A549 (cell line): ENCODE measurements at regions not wholly inside any gene's neighbourhood (a gene's known extent, or its start where the extent isn't known, plus 50 kb on each side); places are given as distances from the start of the nearest gene placed in this dataset.

Experiments
- ATAC-seq, 2 experiments: fragments of 200-7000 bp in 1 of 2; fragments of >200 bp in 1 of 2; cut with Nextera tagmentation in 1 of 2; cut with Tn5 transposase in 1 of 2; 3 replicates each; pipeline versions ENCODE4 v1.8.0 to v1.9.1; 2018 to 2020; ENCODE audit warnings: mild to moderate bottlenecking in 1 of 2, moderate library complexity in 1 of 2
- CTCF ChIA-PET: fragments of 300-600 bp; sonication (Branson Sonifier 250); formaldehyde crosslinking; extraction: SDS; loops from one replicate; lab custom pipeline; 2021; ENCODE audit warnings: antibody characterized with exemption, inconsistent platforms; lab: Yijun Ruan, JAX
- POLR2A ChIA-PET: fragments of 350-600 bp; formaldehyde crosslinking; extraction: SDS; loops from one replicate; lab custom pipeline; 2021; ENCODE audit warnings: antibody characterized with exemption, inconsistent platforms; lab: Yijun Ruan, JAX
- DNase-seq, 2 experiments: peaks; one replicate each; pipeline versions ENCODE4 v3.0.0 to v3.0.0-alpha.2; 2011 to 2016; ENCODE audit warnings: low read depth in 1 of 2, low spot score in 1 of 2
- FAIRE-seq: peaks from 2 replicates; lab custom pipeline; 2011; peaks lifted over from hg19 to GRCh38; lab: Jason Lieb, UNC
- H3K27ac ChIP-seq, 2 experiments: fragments of >200 bp; sonication (Bioruptor Twin); formaldehyde crosslinking; 3 replicates each; pipeline ENCODE4 v1.5.1; 2016 to 2017
- H3K4me1 ChIP-seq: fragments of >200 bp; sonication (Bioruptor Twin); formaldehyde crosslinking; 3 replicates; pipeline ENCODE4 v1.6.1; 2016
- H3K4me2 ChIP-seq: fragments of >200 bp; sonication (Bioruptor Twin); formaldehyde crosslinking; 3 replicates; pipeline ENCODE4 v1.6.1; 2016
- H3K4me3 ChIP-seq: fragments of >200 bp; sonication (Bioruptor Twin); formaldehyde crosslinking; 3 replicates; pipeline ENCODE4 v1.5.1; 2016
- H3K9me3 ChIP-seq: fragments of >200 bp; sonication (Bioruptor Twin); formaldehyde crosslinking; 3 replicates; pipeline ENCODE4 v1.6.1; 2016
- CBX8 ChIP-seq: fragments of 200-600 bp; sonication (generic); IDR thresholded peaks from 2 replicates; pipeline ENCODE4 v1.6.1; 2016
- CHD4 ChIP-seq: fragments of 200-600 bp; sonication (generic); IDR thresholded peaks from 2 replicates; pipeline ENCODE4 v1.6.1; 2016; ENCODE audit warnings: antibody characterized with exemption, mild to moderate bottlenecking, borderline replicate concordance
- EP300 ChIP-seq, 2 experiments: fragments of >200 bp; sonication (Bioruptor Twin); formaldehyde crosslinking; IDR thresholded peaks; 2 replicates in 1 of 2; 3 replicates in 1 of 2; pipeline ENCODE4 v1.6.1; 2016 to 2017
- FOSL2 ChIP-seq, 2 experiments: fragments of 450-650 bp in 1 of 2; fragments of >200 bp in 1 of 2; sonication (Bioruptor Twin) in 1 of 2; formaldehyde crosslinking; IDR thresholded peaks; 2 replicates each; pipeline versions ENCODE4 v1.5.0 to v1.6.1; 2016 to 2020; ENCODE audit warnings: mild to moderate bottlenecking in 1 of 2, moderate library complexity in 1 of 2
- FOXS1 ChIP-seq: fragments of 250-450 bp; sonication (Bioruptor Pico); IDR thresholded peaks from 2 replicates; pipeline ENCODE4 v1.5.0; 2020; ENCODE audit warnings: mild to moderate bottlenecking, moderate library complexity
- HOXB5 ChIP-seq: fragments of 250-450 bp; sonication (Bioruptor Pico); IDR thresholded peaks from 2 replicates; pipeline ENCODE4 v1.5.0; 2020; ENCODE audit warnings: mild to moderate bottlenecking, moderate library complexity
- JUN ChIP-seq, 2 experiments: fragments of >200 bp; sonication (Bioruptor Twin); formaldehyde crosslinking; IDR thresholded peaks; 2 replicates in 1 of 2; 3 replicates in 1 of 2; pipeline ENCODE4 v1.6.1; 2016 to 2017
- KDM1A ChIP-seq: fragments of 200-600 bp; sonication (generic); IDR thresholded peaks from 2 replicates; pipeline ENCODE4 v1.6.1; 2016; ENCODE audit warnings: low read depth, mild to moderate bottlenecking
- MAZ ChIP-seq: fragments of 150-350 bp; IDR thresholded peaks from 2 replicates; pipeline ENCODE4 v1.6.1; 2014; ENCODE audit warnings: antibody characterized with exemption, low read depth, low read length, borderline replicate concordance
- NFE2L2 ChIP-seq: fragments of 150-350 bp; conservative IDR thresholded peaks from 2 replicates; pipeline ENCODE4 v1.6.1; 2014; ENCODE audit warnings: low read length
- POLR2A ChIP-seq: IDR thresholded peaks from 2 replicates; pipeline ENCODE4 v1.6.1; 2012; ENCODE audit warnings: mild to moderate bottlenecking, low read length
- POLR2AphosphoS2 ChIP-seq: conservative IDR thresholded peaks from 2 replicates; pipeline ENCODE4 v1.6.1; 2012; ENCODE audit warnings: low read length, improper control_type of control experiment, inconsistent platforms
- RARB ChIP-seq: fragments of 250-450 bp; sonication (Bioruptor Pico); IDR thresholded peaks from 2 replicates; pipeline ENCODE4 v1.8.0; 2021; ENCODE audit warnings: mild to moderate bottlenecking, moderate library complexity
- RNF2 ChIP-seq: fragments of 200-600 bp; sonication (generic); IDR thresholded peaks from 2 replicates; pipeline ENCODE4 v1.6.1; 2016; ENCODE audit warnings: low read depth, mild to moderate bottlenecking, antibody characterized with exemption, moderate library complexity, borderline replicate concordance
- TP53 ChIP-seq: fragments of 250-450 bp; sonication (Bioruptor Pico); IDR thresholded peaks from 2 replicates; pipeline ENCODE4 v1.5.0; 2021; ENCODE audit warnings: mild to moderate bottlenecking, moderate library complexity
- ZFP36 ChIP-seq: fragments of 450-650 bp; IDR thresholded peaks from 2 replicates; pipeline ENCODE4 v1.6.1; 2014; ENCODE audit warnings: borderline replicate concordance; ENCODE audit not compliant: partially characterized antibody
- ZNF302 ChIP-seq: fragments of 250-450 bp; sonication (Bioruptor Pico); IDR thresholded peaks from 2 replicates; pipeline ENCODE4 v1.9.0; 2021; ENCODE audit warnings: inconsistent platforms, mild to moderate bottlenecking, moderate library complexity
- WGBS: methylation state at CpG from one replicate; pipeline ENCODE4 v1.1.6; 2017; ENCODE audit errors: missing lambda C conversion rate; 5-methylcytosine and 5-hydroxymethylcytosine counted together
- TF ChIP-seq, protein P1 (sequence below): IDR thresholded peaks from 2 replicates; pipeline ENCODE4 v1.6.1; 2012; ENCODE audit warnings: low read depth, borderline replicate concordance
- TF ChIP-seq, protein P2 (sequence below): fragments of >200 bp; sonication (Bioruptor Twin); formaldehyde crosslinking; IDR thresholded peaks from 3 replicates; pipeline ENCODE4 v1.6.1; 2016
- TF ChIP-seq, protein P3 (sequence below): fragments of 250-450 bp; sonication (Bioruptor Pico); IDR thresholded peaks from 2 replicates; pipeline ENCODE4 v1.5.0; 2020; ENCODE audit warnings: low read depth, mild to moderate bottlenecking, moderate library complexity
- TF ChIP-seq, protein P4 (sequence below): fragments of 150-350 bp; IDR thresholded peaks from 2 replicates; pipeline ENCODE4 v1.6.1; 2014; ENCODE audit warnings: low read depth, mild to moderate bottlenecking, low read length

DNA sequence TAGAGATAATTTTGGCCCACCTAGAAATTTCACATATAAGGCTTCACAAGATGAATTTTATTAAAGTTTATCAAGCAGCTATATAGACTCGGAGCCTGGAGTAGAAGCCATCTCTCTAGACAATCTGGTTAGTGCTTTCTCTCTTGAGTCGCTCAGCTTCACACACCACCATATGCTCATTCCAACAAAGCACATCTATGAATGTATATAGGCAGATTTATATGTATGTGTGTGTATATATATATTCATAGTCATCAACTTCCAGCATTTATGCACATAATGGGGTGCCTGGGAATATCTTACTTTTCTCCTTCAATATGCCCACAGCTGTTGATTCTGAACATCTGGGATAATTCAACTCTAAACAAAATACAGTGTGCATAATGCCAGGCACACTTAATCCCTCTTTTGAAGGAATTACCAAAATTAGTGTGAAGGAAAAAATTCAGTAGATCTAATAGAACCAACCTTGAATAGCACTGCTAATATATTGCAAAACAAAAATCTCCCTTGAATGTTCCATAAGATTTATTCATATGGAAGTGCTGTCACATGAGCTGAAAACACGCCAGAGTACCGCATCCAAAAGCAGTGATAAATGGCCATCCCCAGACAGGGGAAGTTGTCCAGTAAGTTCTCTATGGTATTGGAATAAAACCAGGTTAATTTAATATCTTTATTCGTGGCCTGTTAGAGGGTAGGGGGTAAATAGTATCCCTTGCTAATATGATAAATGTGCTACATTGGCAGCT is 56.0 kb upstream of the MOCS2 start:
- H3K4me1 ChIP-seq: no peaks in the 10 kb centered on the region
- no peaks in the 10 kb centered on the region for H3K9me3 ChIP-seq
- FAIRE-seq (no peak), ATAC-seq (no peak), DNase-seq (no peak)
- ChIA-PET POLR2A (no interaction called here), CTCF (interaction anchor here (1.1 to 1.6 kb wide), 3 partner anchors 19 to 1063 kb away, joined by 3 to 6 read pairs (median 5); no protein-coding TSS in a partner anchor)
- H3K4me2 ChIP-seq: no peak overlapping the region
- TF ChIP-seq CBX8 (no peak), RNF2 (no peak), NFE2L2 (no peak), POLR2AphosphoS2 (no peak), EP300 (IDR thresholded peaks at IDR 0.05) (no peak)
- TF ChIP-seq, protein P1, sequence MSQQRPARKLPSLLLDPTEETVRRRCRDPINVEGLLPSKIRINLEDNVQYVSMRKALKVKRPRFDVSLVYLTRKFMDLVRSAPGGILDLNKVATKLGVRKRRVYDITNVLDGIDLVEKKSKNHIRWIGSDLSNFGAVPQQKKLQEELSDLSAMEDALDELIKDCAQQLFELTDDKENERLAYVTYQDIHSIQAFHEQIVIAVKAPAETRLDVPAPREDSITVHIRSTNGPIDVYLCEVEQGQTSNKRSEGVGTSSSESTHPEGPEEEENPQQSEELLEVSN: no peak
- TF ChIP-seq, protein P2, sequence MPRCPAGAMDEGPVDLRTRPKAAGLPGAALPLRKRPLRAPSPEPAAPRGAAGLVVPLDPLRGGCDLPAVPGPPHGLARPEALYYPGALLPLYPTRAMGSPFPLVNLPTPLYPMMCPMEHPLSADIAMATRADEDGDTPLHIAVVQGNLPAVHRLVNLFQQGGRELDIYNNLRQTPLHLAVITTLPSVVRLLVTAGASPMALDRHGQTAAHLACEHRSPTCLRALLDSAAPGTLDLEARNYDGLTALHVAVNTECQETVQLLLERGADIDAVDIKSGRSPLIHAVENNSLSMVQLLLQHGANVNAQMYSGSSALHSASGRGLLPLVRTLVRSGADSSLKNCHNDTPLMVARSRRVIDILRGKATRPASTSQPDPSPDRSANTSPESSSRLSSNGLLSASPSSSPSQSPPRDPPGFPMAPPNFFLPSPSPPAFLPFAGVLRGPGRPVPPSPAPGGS: no peak
- no peak overlapping the region for H3K27ac ChIP-seq
- 74% methylated on average over 5 of the region's 5 CpGs for WGBS
- no peak overlapping the region for H3K4me3 ChIP-seq

DNA sequence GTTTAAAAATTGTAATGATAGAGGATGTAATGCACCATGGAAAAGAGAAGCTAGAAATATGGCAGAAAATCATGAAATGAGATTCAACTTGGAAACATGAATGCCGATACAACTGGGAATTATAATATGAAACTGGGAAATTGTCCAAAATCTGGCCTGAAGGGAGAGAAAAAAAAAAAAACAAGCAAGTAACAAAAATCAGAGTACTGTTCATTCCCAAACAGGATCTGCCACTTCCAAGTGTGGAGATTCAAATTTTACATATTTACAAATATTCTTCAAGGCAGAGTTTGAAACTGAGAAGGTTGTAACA is 56.6 kb upstream of the MOCS2 start:
- DNase-seq (no peak), FAIRE-seq (no peak), ATAC-seq (no peak)
- Histone ChIP-seq H3K9me3 (no peaks in the 10 kb centered on the region), H3K4me2 (no peak overlapping the region), H3K4me1 (no peaks in the 10 kb centered on the region; the same call in 2 of the 3 replicates), H3K4me3 (no peak overlapping the region), H3K27ac (no peak overlapping the region)
- TF ChIP-seq NFE2L2: no peak
- no peak for TF ChIP-seq RARB
- no peak for TF ChIP-seq FOSL2 (IDR thresholded peaks at IDR 0.05)
- no peak for TF ChIP-seq FOSL2 (CRISPR knock-in tag; IDR thresholded peaks at IDR 0.05)
- no peak for TF ChIP-seq HOXB5
- TF ChIP-seq, protein P3, sequence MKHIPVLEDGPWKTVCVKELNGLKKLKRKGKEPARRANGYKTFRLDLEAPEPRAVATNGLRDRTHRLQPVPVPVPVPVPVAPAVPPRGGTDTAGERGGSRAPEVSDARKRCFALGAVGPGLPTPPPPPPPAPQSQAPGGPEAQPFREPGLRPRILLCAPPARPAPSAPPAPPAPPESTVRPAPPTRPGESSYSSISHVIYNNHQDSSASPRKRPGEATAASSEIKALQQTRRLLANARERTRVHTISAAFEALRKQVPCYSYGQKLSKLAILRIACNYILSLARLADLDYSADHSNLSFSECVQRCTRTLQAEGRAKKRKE (CRISPR knock-in tag): no peak
- TF ChIP-seq ZFP36: no peak
- no peak for TF ChIP-seq POLR2A
- no peak for TF ChIP-seq ZNF302 (CRISPR knock-in tag)
- no peak for TF ChIP-seq KDM1A
- TF ChIP-seq, protein P2: no peak
- TF ChIP-seq JUN (IDR thresholded peaks at IDR 0.05): no peak
- 90% methylated on average over 1 of the region's 1 CpG for WGBS
- ChIA-PET CTCF (interaction anchor here (0.6 to 1.6 kb wide), 5 partner anchors 18 to 1063 kb away, joined by 3 to 6 read pairs (median 5); no protein-coding TSS in a partner anchor), POLR2A (no interaction called here)

DNA sequence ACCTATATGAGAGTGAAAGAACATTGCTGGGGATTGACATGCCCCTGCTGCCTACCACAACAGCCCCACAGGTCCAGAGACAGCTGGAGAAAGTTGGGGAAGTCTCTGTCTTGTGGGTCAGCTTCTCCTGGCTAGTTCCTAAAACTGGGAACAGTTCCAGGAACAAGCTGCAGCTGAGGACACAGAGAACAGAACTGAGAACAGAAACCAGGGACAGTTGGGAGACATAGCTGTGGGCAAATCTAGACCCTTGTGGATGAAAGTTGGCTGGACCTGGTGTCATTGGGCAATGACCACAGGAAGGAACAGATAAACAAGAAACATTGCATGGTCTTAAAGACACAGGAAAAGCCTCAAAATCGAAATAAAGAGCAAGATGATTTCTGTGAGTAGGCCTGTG is 58.3 kb upstream of the MOCS2 start:
- Histone ChIP-seq H3K27ac (no peak overlapping the region), H3K4me2 (no peak overlapping the region), H3K9me3 (no peaks in the 10 kb centered on the region), H3K4me1 (no peaks in the 10 kb centered on the region; the same call in 2 of the 3 replicates), H3K4me3 (no peak overlapping the region)
- no peak for FAIRE-seq
- ChIA-PET POLR2A (no interaction called here), CTCF (interaction anchor here (0.8 to 1.6 kb wide), 2 partner anchors 10 to 15 kb away, joined by 3 read pairs; no protein-coding TSS in a partner anchor)
- no peak for ATAC-seq
- DNase-seq: no peak
- 0% methylated on average over 1 of the region's 1 CpG for WGBS
- TF ChIP-seq, protein P3 (CRISPR knock-in tag): no peak
- TF ChIP-seq FOXS1 (CRISPR knock-in tag) (no peak), HOXB5 (no peak), MAZ (no peak), TP53 (CRISPR knock-in tag) (no peak), CHD4 (no peak)
- TF ChIP-seq, protein P4, sequence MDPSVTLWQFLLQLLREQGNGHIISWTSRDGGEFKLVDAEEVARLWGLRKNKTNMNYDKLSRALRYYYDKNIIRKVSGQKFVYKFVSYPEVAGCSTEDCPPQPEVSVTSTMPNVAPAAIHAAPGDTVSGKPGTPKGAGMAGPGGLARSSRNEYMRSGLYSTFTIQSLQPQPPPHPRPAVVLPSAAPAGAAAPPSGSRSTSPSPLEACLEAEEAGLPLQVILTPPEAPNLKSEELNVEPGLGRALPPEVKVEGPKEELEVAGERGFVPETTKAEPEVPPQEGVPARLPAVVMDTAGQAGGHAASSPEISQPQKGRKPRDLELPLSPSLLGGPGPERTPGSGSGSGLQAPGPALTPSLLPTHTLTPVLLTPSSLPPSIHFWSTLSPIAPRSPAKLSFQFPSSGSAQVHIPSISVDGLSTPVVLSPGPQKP: no peak
- TF ChIP-seq, all 56 proteins: peak for 0
